Chondrocyte (in vitro differentiated cells): ENCODE measurements at regions not wholly inside any gene's neighbourhood (a gene's known extent, or its start where the extent isn't known, plus 50 kb on each side); places are given as distances from the start of the nearest gene placed in this dataset.

Experiments
- DNase-seq: peaks from one replicate; pipeline ENCODE4 v3.0.0; 2021; ENCODE audit warnings: mixed read lengths, low spot score
- H3K27ac Mint-ChIP-seq: one replicate; pipeline ENCODE4 v1.8.0; 2021; ENCODE audit warnings: mild to moderate bottlenecking, moderate library complexity, mixed read lengths; ENCODE audit not compliant: unreplicated experiment
- H3K27me3 Mint-ChIP-seq: 2 replicates; pipeline ENCODE4 v1.8.0; 2021; ENCODE audit warnings: low read depth, mixed read lengths
- H3K36me3 Mint-ChIP-seq: 2 replicates; pipeline ENCODE4 v1.8.0; 2021; ENCODE audit warnings: low read depth, mixed read lengths
- H3K4me1 Mint-ChIP-seq: 2 replicates; pipeline ENCODE4 v1.8.0; 2021; ENCODE audit warnings: low read depth, mild to moderate bottlenecking, mixed read lengths
- H3K4me3 Mint-ChIP-seq: one replicate; pipeline ENCODE4 v1.8.0; 2021; ENCODE audit warnings: mild to moderate bottlenecking, moderate library complexity, mixed read lengths; ENCODE audit not compliant: unreplicated experiment
- H3K9me3 Mint-ChIP-seq: 2 replicates; pipeline ENCODE4 v1.8.0; 2021; ENCODE audit warnings: low read depth, mixed read lengths
- CTCF ChIP-seq: fragments of 200-600 bp; sonication (generic); IDR thresholded peaks from 2 replicates; pipeline ENCODE4 v1.5.0; 2021; ENCODE audit warnings: antibody characterized with exemption, mild to moderate bottlenecking, moderate library complexity

- H3K9me3 Mint-ChIP-seq = no peaks in the 10 kb centered on the region
- TF ChIP-seq CTCF = no peak
- DNase-seq = no peak
- H3K4me3 Mint-ChIP-seq = no peak overlapping the region
- H3K27ac Mint-ChIP-seq = no peak overlapping the region
- no peaks in the 10 kb centered on the region for H3K27me3 Mint-ChIP-seq
- peaks cover 6% of the 10 kb centered on the region for H3K4me1 Mint-ChIP-seq
- no peaks in the 10 kb centered on the region for H3K36me3 Mint-ChIP-seq
Observed at GRCh38 chr17:37841232-37841631, 83.0 kb upstream of the TBC1D3K start.

- H3K4me1 Mint-ChIP-seq = peaks cover 6% of the 10 kb centered on the region
- no peaks in the 10 kb centered on the region for H3K27me3 Mint-ChIP-seq
- H3K27ac Mint-ChIP-seq = no peak overlapping the region
- no peak for DNase-seq
- no peaks in the 10 kb centered on the region for H3K9me3 Mint-ChIP-seq
- no peaks in the 10 kb centered on the region for H3K36me3 Mint-ChIP-seq
- H3K4me3 Mint-ChIP-seq = no peak overlapping the region
- no peak for TF ChIP-seq CTCF
Observed at GRCh38 chr17:37840576-37840975, 83.6 kb upstream of the TBC1D3K start.

GRCh38 chr17:37839196-37839978 is 84.8 kb upstream of the TBC1D3K start:
- no peak for TF ChIP-seq CTCF
- Mint-ChIP-seq H3K9me3 (no peaks in the 10 kb centered on the region), H3K27me3 (no peaks in the 10 kb centered on the region), H3K27ac (no peak overlapping the region), H3K36me3 (no peaks in the 10 kb centered on the region), H3K4me3 (no peak overlapping the region), H3K4me1 (peaks cover under 1% of the 10 kb centered on the region)
- no peak for DNase-seq

GRCh38 chr17:37838276-37838675 is 85.9 kb upstream of the TBC1D3K start:
- no peak for TF ChIP-seq CTCF
- Mint-ChIP-seq H3K27me3 (no peaks in the 10 kb centered on the region), H3K4me3 (no peak overlapping the region), H3K27ac (no peak overlapping the region), H3K4me1 (no peaks in the 10 kb centered on the region), H3K36me3 (no peaks in the 10 kb centered on the region), H3K9me3 (no peaks in the 10 kb centered on the region)
- no peak for DNase-seq

GRCh38 chr17:37836593-37836992 is 87.6 kb upstream of the TBC1D3K start:
- H3K9me3 Mint-ChIP-seq = no peaks in the 10 kb centered on the region
- H3K4me1 Mint-ChIP-seq = no peaks in the 10 kb centered on the region
- DNase-seq = no peak
- no peaks in the 10 kb centered on the region for H3K27me3 Mint-ChIP-seq
- no peak for TF ChIP-seq CTCF
- H3K4me3 Mint-ChIP-seq = no peak overlapping the region
- H3K36me3 Mint-ChIP-seq = no peaks in the 10 kb centered on the region
- H3K27ac Mint-ChIP-seq = no peak overlapping the region
